ENCODE measurements at regions not wholly inside any gene's neighbourhood (a gene's known extent, or its start where the extent isn't known, plus 50 kb on each side); places are given as distances from the start of the nearest gene placed in this dataset.
A peak's percentile ranks its signal among the peaks of the same experiment; 100 is the strongest.
"Not testable (repeated sequence)": the region's sequence is repeated elsewhere in the genome, so short reads cannot be mapped to it uniquely, and the experiment has no call there.

GRCh38 chr1:14424325-14425002 lies 174.0 kb upstream of the KAZN start:
- H3K36me3 ChIP-seq (ENCODE audit: control insufficient read depth, insufficient read depth, low read length) = no peaks in the 10 kb centered on the region
- no peak overlapping the region for H3K4me3 ChIP-seq (replicated peaks; ENCODE audit: low read depth, low read length)
- no peaks in the 10 kb centered on the region for H3K27me3 ChIP-seq (replicated peaks; ENCODE audit: control insufficient read depth, insufficient read depth, low read length)
- TF ChIP-seq CTCF (IDR thresholded peaks at IDR 0.05; ENCODE audit: insufficient read depth, low read length, poor library complexity, severe bottlenecking) = no peak
- DNase-seq (ENCODE audit: extremely low read depth, insufficient read length) = no peak

DNA sequence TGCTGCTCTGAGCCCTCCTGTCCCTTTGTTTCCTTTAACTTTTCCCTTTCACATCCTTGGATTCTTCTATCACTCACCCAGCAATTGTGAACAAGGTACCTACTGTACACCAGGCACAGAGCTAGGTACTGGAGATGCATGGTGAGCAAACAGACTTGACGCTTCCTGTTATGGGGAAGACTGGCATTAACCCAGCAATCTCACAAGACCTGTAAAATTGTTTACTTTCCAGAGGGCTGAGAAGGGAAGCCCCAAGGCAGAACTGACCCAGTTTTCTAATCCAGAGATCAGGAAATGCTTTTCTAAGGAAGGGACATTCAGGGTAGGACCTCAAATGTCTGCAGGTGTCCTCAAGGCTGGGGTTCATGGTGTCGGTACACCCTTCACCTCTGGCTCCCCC lies 171.6 kb upstream of the KAZN start:
- H3K4me3 ChIP-seq (replicated peaks; ENCODE audit: low read depth, low read length) = no peak overlapping the region
- no peak for TF ChIP-seq CTCF (IDR thresholded peaks at IDR 0.05; ENCODE audit: insufficient read depth, low read length, poor library complexity, severe bottlenecking)
- H3K36me3 ChIP-seq (ENCODE audit: control insufficient read depth, insufficient read depth, low read length) = no peaks in the 10 kb centered on the region
- H3K27me3 ChIP-seq (replicated peaks; ENCODE audit: control insufficient read depth, insufficient read depth, low read length) = no peaks in the 10 kb centered on the region
- DNase-seq (ENCODE audit: extremely low read depth, insufficient read length) = no peak

DNA sequence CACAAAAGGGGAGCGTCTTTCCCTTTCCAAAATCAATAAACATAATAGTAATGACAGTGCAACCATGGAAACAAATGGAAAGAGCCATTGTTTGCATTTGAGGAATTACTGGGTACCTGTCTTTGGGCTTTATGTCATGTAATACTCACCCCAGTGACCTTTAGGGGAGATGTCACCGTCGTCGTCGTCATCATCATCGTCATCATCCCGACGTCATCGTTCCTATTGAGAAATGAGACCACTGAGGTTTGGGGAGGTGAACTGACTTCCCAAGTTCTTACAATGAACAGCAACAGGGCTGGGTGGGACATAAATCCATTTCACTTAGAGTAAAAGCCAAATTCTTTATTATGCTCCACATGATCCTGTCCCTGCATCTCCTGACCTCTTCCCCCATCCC lies 168.9 kb upstream of the KAZN start:
- no peak for DNase-seq (ENCODE audit: extremely low read depth, insufficient read length)
- no peaks in the 10 kb centered on the region for H3K27me3 ChIP-seq (replicated peaks; ENCODE audit: control insufficient read depth, insufficient read depth, low read length)
- H3K4me3 ChIP-seq (replicated peaks; ENCODE audit: low read depth, low read length) = no peak overlapping the region
- TF ChIP-seq CTCF (IDR thresholded peaks at IDR 0.05; ENCODE audit: insufficient read depth, low read length, poor library complexity, severe bottlenecking) = no peak
- H3K36me3 ChIP-seq (ENCODE audit: control insufficient read depth, insufficient read depth, low read length) = no peaks in the 10 kb centered on the region

DNA sequence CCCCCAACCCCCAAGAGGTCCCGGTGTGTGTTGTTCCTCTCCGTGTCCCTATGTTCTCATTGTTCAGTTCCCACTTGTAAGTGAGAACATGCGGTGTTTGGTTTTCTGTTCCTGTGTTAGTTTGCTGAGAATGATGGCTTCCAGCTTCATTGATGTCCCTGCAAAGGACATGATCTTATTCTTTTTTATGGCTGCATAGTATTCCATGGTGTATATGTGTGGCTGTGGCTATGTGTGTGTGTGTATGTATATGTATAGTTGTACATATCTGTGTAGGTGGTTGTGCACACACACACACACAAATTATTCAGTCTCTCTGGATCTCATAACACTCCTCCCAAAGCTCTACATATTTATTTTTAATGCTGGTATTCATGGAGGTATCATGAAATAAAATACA lies 165.8 kb upstream of the KAZN start:
- not testable (repeated sequence) for DNase-seq (ENCODE audit: extremely low read depth, insufficient read length); H3K27me3 ChIP-seq (replicated peaks; ENCODE audit: control insufficient read depth, insufficient read depth, low read length); H3K36me3 ChIP-seq (ENCODE audit: control insufficient read depth, insufficient read depth, low read length); H3K4me3 ChIP-seq (replicated peaks; ENCODE audit: low read depth, low read length)

DNA sequence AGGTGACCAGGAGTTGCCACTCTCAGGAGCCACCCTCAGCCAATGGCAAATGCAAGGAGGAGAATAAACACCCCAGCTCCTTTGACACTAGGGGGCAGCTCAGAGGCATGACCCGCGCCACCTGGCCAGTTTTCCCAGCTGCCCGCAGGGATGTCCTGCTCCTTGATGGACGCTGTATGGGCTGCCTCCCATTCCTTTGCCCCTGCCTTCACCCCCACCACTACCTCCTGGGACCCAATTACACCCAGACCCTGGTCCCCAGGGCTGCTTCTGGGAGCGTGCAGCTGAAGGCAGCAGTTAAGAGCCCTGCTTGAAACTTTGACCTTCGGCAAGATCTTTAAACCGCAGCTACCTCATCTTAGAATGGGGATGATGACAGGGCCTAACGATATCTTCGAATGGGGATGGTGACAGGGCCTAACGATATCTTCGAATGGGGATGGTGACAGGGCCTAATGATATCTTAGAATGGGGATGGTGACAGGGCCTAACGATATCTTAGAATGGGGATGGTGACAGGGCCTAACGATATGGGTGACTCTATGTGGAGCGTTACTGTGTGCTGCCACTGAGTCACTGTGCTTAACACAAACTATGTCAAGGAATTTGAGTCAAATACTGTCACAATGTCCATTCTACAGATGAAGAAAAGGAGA lies 163.0 kb upstream of the KAZN start:
- Histone ChIP-seq H3K27me3 (replicated peaks; ENCODE audit: control insufficient read depth, insufficient read depth, low read length) (no peaks in the 10 kb centered on the region), H3K4me3 (replicated peaks; ENCODE audit: low read depth, low read length) (no peak overlapping the region), H3K36me3 (ENCODE audit: control insufficient read depth, insufficient read depth, low read length) (no peaks in the 10 kb centered on the region)
- peak; percentile 40 for TF ChIP-seq CTCF (IDR thresholded peaks at IDR 0.05; ENCODE audit: insufficient read depth, low read length, poor library complexity, severe bottlenecking)
- no peak for DNase-seq (ENCODE audit: extremely low read depth, insufficient read length)

DNA sequence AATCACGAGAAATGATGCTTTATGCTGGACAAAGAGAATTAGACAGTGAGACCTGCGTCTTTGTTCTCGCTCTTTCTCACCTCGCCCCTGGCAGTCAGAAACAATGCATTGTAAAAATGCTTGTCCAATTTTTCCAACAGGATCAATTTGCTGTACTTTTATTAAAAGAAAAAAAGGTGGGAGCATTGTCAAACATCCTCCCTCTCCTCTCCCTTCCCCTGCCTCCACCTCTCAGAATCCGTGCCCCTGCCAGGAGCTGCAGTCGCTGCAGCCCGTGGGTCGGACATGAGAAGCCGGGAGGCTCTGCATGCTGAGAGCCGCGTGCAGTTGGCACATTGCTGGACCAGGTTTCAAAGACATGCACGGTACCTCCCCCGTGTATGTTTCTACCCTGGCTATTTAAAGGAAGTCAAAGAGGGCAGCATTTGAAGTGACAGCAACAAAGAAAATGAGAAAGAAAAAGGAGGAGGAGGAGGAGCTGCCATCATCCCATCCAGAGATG lies 161.0 kb upstream of the KAZN start:
- Histone ChIP-seq H3K36me3 (ENCODE audit: control insufficient read depth, insufficient read depth, low read length) (no peaks in the 10 kb centered on the region), H3K27me3 (replicated peaks; ENCODE audit: control insufficient read depth, insufficient read depth, low read length) (no peaks in the 10 kb centered on the region; the same call in 1 of the 2 replicates), H3K4me3 (replicated peaks; ENCODE audit: low read depth, low read length) (no peak overlapping the region)
- TF ChIP-seq CTCF (IDR thresholded peaks at IDR 0.05; ENCODE audit: insufficient read depth, low read length, poor library complexity, severe bottlenecking) = no peak
- no peak for DNase-seq (ENCODE audit: extremely low read depth, insufficient read length)
